SW480 (cell line): ENCODE measurements at regions not wholly inside any gene's neighbourhood (a gene's known extent, or its start where the extent isn't known, plus 50 kb on each side); places are given as distances from the start of the nearest gene placed in this dataset.

Experiments
- DNase-seq: peaks from one replicate; pipeline ENCODE4 v3.0.0-alpha.2; 2016; ENCODE audit warnings: low spot score

DNA sequence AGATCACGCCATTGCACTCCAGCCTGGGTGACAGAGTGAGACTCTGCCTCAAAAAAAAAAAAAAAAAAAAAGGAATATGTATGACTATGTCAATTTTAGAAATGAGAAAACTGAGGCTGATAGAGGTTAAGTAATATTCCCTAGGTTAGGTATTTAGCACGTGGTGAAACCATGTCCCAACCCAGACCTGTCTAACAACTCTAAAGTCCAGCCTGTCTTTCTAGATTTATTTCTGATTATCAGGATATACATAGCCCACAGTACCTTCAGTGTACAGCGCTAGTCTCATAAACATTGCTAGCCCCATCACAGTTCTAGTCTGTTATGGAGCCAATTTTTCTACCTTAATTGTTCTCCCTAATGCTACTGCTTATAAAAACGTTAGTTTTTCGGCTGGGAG is 88.4 kb upstream of the RAP2B start:
- no peak for DNase-seq

DNA sequence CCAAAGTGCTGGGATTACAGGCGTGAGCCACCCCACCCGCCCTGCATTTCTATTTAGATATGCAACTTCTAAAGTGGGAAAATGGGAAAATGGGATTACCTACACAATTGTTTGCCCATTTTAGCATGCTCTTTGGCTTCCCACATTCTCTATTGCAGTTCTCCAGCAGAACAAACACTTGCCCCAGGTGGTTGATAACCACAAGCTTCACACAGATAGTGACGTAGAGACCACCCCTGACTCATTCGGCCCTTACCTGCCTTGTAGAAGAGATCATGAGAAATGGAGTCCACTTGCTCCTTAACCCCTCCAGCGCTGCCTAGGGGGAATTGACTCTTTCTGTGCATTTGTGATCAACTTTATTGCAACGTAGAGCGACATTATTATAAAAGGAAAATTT is 83.2 kb upstream of the RAP2B start:
- no peak for DNase-seq

DNA sequence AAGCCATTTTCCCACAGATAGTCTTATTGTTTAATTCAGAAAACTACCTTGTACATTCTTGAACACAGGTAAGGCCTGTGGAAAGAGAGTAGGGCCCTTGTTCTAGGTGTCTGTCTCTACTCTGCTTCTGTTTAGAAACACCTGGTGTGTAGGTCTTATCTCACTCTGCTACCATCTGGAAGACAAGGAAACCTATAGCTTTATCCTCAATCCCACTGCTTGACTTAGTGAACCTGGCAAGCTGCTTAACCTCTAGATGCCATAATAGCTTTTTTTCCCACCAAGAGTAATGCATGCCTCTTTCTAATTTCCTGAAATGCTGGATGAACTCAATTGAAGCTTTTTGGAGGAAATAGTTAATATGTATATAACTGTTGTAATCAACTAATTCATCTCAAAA is 82.6 kb upstream of the RAP2B start:
- DNase-seq = no peak

DNA sequence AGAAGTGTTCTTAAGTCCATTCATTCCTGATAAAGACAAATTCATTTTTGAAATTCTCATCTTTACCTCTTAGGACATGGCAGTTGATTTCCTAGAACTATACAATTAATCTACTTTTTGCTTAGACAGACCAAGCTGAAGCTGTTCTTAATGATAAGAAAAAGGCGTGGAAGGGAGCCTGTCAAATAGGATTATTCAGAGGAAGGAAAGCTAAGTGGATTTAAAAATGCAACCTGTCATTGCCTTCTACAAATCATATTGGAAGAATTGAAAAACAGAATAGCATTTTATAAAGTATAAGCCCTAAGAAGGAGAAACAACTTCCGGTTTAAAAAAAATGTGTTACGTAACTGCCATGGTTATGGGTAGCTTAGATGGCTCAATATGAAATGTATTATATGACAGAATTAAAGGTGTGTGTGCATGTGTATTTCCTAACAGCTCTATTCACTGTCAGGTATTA is 81.2 kb upstream of the RAP2B start:
- no peak for DNase-seq

DNA sequence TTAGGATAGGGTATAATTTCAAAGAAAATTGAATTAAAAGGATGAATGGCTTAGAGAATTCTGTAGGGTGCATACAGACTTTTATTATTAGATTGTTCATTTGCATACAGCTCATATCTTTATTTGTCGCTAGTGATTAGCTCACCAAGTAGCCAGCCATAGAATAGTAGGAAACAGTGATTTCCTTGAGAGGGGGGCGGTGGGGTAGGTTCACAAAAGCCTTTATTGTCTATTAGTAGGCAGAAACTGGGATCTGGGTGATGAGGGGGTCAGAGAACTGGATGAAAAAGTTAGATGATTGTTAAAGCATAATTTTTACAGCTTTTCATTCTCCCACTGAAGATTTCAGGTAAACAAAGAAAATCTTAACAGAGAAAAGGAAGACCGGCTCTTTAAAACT is 77.6 kb upstream of the RAP2B start:
- DNase-seq = no peak

DNA sequence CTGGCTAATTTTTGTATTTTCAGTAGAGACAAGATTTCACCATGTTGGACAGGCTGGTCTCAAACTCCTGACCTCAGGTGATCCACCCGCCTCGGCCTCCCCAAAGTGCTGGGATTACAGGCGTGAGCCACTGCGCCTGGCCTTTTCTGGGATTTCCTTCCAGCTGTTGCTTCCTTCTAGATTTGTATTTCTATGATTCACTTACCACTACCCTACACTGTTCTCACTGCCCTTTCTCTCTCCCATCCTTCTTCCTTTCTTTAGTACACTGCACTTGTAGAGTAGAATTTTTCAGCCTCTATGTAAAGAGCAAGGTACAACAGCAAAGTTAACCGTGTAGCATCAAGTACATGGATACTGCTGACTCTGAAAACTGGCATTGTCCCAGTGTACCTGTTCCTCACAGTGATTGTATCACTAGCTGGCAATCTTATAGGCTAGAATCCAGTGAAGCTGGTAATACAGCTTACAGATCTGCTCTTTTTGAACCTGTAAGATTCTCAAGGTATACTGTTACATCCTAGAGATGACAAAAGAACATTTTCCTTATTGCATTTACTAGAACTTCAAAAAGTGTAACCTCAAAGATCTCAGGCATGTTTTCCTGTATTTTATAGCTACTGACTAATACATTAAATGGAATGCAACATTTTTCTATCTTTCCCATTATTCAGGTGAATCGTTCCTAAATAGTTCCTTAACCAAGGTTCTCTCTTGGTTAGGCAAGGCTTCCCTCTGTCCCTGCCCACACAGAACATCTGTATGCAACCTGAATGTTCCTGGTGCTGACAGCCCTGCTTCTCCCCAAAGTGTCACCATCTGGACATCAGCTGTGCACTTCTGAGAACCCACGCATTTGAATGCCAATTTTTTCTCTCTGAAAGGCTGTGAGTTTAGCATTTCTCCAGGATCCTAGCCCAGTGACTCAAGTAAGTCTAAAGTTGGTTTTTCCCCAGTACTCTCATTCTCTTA is 74.1 kb upstream of the RAP2B start:
- DNase-seq = no peak

DNA sequence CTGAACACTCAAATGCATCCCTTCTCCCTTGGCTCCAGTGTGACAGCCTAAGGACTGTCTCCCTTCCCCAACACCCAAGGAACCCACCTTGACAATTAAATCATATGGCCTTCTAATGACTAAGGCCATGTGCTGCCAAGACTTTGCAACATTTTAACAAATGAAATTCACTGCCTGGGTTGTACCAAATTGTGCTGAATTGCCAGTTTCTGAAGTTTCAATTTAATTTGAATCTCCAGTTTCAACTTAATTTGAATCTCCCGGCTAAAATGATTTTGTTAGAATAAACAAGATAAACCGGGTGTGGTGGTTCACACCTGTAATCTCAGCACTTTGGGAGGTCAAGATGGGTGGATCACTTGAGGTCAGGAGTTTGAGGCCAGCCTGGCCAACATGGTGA is 72.4 kb upstream of the RAP2B start:
- DNase-seq = no peak

DNA sequence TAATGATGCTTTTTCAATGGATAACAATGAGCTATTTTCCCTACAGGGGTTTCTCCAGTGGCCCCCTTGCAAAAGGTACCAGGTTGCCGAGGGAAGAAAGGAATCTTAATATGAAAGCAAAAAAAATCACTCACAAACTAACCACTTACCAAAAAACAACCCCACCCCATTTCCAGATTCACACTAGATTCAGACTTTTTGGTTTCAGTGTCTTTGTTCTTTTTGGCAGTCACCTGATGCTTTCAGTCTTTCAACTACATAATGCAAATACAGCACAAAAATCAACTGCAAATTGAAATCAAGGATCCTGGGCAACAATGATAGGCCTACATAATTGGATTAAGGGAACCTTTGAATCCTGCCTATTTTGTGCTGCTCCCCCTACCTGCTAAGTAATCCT is 71.1 kb upstream of the RAP2B start:
- no peak for DNase-seq

DNA sequence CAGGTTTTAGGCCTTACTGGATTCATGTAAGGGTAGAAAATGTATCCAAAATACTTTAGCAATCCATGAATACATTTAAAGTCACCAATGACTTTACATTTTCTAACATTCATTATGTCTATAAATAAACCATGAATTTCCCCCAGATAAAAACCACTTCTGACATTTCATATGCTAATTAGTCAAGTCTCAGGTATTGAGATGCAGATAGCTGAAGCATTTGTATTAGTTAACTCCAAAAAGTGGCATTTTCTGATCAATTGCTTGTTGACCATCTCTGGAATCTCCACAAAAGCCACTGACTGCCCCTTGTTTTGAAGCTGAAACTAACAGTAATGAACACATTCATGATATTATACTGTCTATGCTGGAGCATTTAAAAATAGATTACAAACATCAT is 68.4 kb upstream of the RAP2B start:
- DNase-seq = no peak

DNA sequence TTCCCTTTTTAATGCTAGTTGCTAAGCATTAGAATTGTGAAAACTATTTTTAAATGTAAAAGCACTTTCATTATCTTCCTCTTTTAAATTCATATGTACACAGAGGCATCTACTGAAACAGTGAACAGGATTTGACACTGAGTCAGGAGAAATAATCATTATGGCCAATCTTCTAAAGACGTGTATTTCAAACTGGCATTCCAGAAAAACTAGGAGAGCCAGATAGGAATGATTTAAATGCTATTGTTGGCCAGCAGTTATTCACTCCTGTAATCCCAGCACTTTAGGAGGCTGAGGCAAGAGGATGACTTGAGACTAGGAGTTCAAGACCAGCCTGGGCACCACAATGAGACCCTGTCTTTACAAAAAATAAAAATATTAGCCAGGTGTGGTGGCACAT is 67.6 kb upstream of the RAP2B start:
- DNase-seq = no peak

DNA sequence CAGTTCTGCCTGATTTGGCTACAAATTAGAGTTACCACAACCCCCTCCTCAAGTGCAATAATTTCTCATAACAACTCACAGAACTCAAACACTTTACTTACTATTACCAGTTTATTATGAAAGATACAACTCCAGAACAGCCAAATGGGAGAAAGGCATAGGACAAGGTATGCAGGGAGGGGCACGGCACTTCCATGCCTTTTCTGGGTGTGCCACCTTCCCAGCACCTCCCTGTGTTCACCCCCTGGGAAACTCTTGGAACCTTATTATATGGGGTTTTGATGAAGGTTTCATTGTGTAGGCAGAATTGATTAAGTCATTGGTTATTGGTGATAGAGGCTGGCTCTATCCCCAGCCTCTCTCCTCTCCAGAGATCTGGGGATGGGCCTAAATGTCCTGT is 66.6 kb upstream of the RAP2B start:
- DNase-seq = no peak

DNA sequence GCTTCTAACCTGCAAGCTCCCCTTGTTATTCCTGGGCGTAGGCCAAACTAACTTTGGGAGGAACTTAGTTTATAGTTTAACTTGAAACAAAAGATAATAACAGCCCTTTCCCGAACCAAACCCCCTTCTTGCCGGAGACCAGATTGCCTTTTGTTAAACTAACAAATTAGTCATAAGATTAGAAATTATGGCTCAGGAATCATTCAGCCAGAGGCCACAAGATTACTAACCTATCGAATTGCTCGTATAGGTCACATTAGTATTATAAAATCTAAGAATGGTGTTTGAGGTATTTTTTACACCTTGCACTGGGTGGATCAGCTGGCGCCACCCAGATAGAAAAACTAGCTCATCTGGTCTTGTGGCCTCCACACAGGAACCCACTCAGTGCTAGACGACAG is 65.3 kb upstream of the RAP2B start:
- no peak for DNase-seq

DNA sequence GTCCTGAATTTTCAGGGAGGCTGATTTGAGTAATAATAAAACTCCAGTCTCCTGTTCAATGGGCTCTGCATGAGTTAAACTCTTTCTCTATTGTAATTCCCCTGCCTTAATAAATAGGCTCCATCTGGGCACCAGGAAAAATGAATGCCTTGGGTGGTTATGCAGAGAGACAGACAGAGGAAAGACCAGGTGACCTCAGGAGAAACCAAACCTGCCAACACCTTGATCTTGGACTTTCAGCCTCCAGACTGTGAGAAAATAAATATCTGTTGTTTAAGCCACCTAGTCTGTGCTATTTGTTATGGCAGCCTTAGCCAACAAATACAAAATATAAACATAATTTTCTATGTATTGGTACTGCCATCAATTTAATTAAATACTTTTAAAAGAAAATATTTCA is 64.8 kb upstream of the RAP2B start:
- DNase-seq = no peak

DNA sequence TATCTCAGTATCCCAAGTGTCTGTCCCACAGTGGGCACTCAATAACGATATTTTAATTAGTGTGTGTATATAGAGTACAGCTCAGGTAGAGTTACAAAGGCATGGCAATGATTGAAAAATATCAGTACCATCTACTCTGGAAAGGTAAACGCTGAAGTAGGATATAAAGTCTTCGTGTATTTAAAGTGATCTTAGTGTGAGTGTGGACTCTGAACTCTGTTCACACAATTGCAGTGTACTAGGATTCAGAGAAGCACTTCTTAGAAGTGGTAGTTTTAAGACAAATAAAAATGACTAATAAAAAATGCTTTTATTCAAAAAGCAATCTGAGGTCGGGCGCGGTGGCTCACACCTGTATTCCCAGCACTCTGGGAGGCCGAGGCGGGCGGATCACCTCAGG is 62.9 kb upstream of the RAP2B start:
- DNase-seq = no peak

DNA sequence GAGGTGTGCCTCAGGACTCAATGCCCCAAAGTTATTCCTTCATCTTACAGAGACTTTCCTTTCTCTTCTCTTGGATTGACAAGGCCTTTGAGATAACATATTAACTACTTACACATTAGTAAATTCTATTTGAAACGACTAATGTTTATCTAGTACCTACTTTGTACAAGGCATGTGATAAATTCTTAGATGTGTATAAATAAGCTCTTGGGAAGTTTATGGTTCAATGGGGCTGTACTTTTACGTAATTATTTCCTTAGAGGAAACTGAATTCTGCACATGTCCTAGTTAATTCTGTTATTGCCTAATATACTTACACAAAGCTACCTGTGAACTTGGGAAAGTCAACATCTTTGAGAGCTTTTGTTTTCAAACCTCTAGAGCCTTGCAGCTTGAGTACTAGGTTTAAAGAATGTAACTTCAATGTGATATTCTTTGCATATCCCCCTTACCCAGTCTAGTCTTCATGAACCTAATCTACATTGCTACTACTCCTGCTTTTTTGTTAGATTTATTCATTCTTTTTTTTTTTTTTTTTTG is 58.5 kb upstream of the RAP2B start:
- no peak for DNase-seq

DNA sequence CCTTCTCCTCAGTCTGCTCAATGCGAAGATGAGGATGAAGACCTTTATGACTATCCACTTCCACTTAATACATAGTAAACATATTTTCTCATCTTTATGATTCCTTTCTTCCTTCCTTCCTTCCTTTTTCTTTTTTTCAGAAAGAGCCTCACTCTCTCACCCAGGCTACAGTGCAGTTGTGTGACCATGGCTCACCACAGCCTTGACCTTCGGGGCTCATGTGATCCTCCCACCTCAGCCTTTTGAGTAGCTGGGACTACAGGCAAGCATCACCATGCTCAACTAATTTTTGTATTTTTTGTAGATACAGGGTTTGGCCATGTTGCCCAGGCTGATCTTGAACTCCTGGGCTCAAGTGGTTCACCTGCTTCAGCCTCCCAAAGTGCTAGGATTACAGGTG is 52.0 kb upstream of the RAP2B start:
- DNase-seq = no peak

DNA sequence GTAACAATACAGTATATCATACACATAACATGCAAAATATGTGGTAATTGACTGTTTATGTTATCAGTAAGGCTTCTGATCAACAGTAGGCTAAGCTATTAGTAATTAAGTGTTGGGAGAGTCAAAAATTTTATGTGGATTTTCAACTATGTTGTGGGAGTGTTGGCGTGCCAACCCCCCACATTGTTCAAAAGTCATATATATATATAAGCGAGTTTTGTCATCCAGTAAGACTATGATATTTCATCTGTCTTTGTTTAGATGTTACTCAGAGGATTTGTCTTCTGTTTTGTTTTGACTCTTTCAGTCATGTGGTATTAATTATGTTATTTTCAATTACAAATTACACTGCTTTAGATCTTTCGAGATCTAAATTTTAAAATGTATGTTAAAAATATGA is 51.0 kb upstream of the RAP2B start:
- DNase-seq = no peak
